Astrocyte of the cerebellum (primary cell): ENCODE measurements at regions not wholly inside any gene's neighbourhood (a gene's known extent, or its start where the extent isn't known, plus 50 kb on each side); places are given as distances from the start of the nearest gene placed in this dataset.

Experiments used
- DNase-seq: peaks from one replicate; pipeline ENCODE4 v3.0.0-alpha.2; 2011; ENCODE audit warnings: low read depth
- H3K4me3 ChIP-seq: 2 replicates; pipeline ENCODE4 v1.5.1; 2011; ENCODE audit warnings: mild to moderate bottlenecking, low read depth, low read length, moderate library complexity
- in situ Hi-C: cut with HindIII; loops from 2 replicates; pipeline ENCODE4 v1.10.0; 2017; ENCODE audit warnings: low sequenced_read_pairs
- TF ChIP-seq, protein P1 (sequence below): IDR thresholded peaks from 2 replicates; pipeline ENCODE4 v1.5.1; 2012; ENCODE audit warnings: low read length, low read depth, moderate library complexity, mild to moderate bottlenecking; ENCODE audit errors: missing control alignments

- no peak overlapping the region for H3K4me3 ChIP-seq
- no peak for DNase-seq
- TF ChIP-seq, protein P1, sequence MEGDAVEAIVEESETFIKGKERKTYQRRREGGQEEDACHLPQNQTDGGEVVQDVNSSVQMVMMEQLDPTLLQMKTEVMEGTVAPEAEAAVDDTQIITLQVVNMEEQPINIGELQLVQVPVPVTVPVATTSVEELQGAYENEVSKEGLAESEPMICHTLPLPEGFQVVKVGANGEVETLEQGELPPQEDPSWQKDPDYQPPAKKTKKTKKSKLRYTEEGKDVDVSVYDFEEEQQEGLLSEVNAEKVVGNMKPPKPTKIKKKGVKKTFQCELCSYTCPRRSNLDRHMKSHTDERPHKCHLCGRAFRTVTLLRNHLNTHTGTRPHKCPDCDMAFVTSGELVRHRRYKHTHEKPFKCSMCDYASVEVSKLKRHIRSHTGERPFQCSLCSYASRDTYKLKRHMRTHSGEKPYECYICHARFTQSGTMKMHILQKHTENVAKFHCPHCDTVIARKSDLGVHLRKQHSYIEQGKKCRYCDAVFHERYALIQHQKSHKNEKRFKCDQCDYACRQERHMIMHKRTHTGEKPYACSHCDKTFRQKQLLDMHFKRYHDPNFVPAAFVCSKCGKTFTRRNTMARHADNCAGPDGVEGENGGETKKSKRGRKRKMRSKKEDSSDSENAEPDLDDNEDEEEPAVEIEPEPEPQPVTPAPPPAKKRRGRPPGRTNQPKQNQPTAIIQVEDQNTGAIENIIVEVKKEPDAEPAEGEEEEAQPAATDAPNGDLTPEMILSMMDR, result no peak
- in situ Hi-C loops, result no loop called here
Measured at GRCh38 chr10:30769361-30769760, 139.8 kb upstream of the LYZL2 start.

- H3K4me3 ChIP-seq, result no peak overlapping the region
- in situ Hi-C loops, result no loop called here
- TF ChIP-seq, protein P1, result no peak
- no peak for DNase-seq
Measured at GRCh38 chr10:30765616-30766015, 136.1 kb upstream of the LYZL2 start.

DNA sequence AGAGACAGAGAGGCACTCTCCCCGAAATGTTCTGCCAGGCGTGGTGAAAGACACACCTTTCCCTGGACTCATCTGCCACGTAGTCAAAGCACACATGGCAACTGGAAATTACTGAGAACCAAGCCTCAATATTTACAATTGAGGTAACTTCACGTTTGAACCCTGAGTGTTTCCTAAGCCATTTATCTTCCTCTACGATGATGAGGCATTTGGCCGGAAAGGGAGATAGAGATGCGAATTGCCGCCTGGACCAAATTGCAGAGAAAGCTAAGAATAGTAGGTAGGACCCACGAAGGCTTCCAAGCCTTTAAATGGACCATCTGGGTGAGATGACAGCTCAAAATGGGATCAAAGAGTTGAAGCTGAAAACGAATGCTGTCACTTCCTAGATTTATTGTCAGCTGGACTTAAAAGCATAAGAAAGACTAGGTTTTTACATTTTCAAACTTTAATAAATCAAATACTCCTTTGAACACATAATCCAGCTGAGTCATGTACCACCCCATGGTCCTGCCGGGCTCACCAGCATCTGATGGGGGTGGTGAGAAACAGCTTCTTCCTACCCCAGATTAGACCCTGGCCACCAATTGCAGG is 135.6 kb upstream of the LYZL2 start:
- DNase-seq, result no peak
- in situ Hi-C loops, result no loop called here
- H3K4me3 ChIP-seq, result no peak overlapping the region
- TF ChIP-seq, protein P1, result no peak

GRCh38 chr10:30763918-30764317 is 134.4 kb upstream of the LYZL2 start:
- no peak for DNase-seq
- in situ Hi-C loops, result no loop called here
- TF ChIP-seq, protein P1, result no peak
- no peak overlapping the region for H3K4me3 ChIP-seq

DNA sequence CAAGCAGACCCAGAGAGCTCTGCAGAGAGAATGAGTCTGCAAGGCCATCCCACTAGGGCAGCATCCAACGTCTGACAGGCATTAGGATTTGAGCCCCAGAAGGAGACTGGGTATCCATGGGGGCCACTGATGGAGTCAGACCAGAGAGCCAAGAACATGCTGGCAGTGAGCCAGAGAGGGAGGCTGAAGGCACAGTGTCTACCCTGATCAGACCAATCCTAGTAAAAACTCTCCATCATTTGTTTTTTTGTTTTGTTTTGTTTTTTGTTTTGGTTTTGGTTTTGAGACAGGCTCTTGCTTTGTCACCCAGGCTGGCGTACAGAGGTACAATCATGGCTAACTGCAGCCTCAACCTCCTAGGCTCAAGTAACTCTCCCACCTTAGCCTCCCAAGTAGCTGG is 133.1 kb upstream of the LYZL2 start:
- in situ Hi-C loops, result no loop called here
- H3K4me3 ChIP-seq, result no peak overlapping the region
- TF ChIP-seq, protein P1, result no peak
- DNase-seq, result no peak

GRCh38 chr10:30759423-30759822 is 129.9 kb upstream of the LYZL2 start:
- TF ChIP-seq, protein P1, result no peak
- no peak overlapping the region for H3K4me3 ChIP-seq
- in situ Hi-C loops, result no loop called here
- DNase-seq, result no peak
